T-helper 2 cell (primary cell): ENCODE measurements at regions not wholly inside any gene's neighbourhood (a gene's known extent, or its start where the extent isn't known, plus 50 kb on each side); places are given as distances from the start of the nearest gene placed in this dataset.
A peak's percentile ranks its signal among the peaks of the same experiment; 100 is the strongest.
"Not testable (repeated sequence)": the region's sequence is repeated elsewhere in the genome, so short reads cannot be mapped to it uniquely, and the experiment has no call there.

ENCODE experiments used
- DNase-seq, 5 experiments: peaks; one replicate each; pipeline versions ENCODE4 v3.0.0 to v3.0.0-alpha.2; 2012 to 2022

- DNase-seq = no peak
Measured at GRCh38 chr4:100631281-100631968, 113.6 kb upstream of the EMCN start.

GRCh38 chr4:100630341-100630740, 112.5 kb upstream of the EMCN start:
- no peak for DNase-seq

- DNase-seq = no peak
Measured at GRCh38 chr4:100609810-100610209, 92.0 kb upstream of the EMCN start.

GRCh38 chr4:100608651-100609050, 90.8 kb upstream of the EMCN start:
- DNase-seq = not testable (repeated sequence)

GRCh38 chr4:100605144-100605543, 87.3 kb upstream of the EMCN start:
- peak in 1 of 5 experiments; percentile 7 for DNase-seq

- DNase-seq = no peak
Measured at GRCh38 chr4:100593935-100594334, 76.1 kb upstream of the EMCN start.

- no peak for DNase-seq
Measured at GRCh38 chr4:100591161-100591876, 73.5 kb upstream of the EMCN start.

- DNase-seq = no peak
Measured at GRCh38 chr4:100590325-100590724, 72.5 kb upstream of the EMCN start.

GRCh38 chr4:100588076-100588475, 70.3 kb upstream of the EMCN start:
- DNase-seq = no peak

- DNase-seq = no peak
Measured at GRCh38 chr4:100582146-100582545, 64.3 kb upstream of the EMCN start.

- no peak for DNase-seq
Measured at GRCh38 chr4:100581337-100581736, 63.5 kb upstream of the EMCN start.

- no peak for DNase-seq
Measured at GRCh38 chr4:100576570-100576969, 58.7 kb upstream of the EMCN start.

- no peak for DNase-seq
Measured at GRCh38 chr4:100574607-100575006, 56.8 kb upstream of the EMCN start.

GRCh38 chr4:100569196-100569595, 51.4 kb upstream of the EMCN start:
- peak in 1 of 5 experiments; percentile 53 for DNase-seq
